Panc1 (cell line): ENCODE measurements at regions not wholly inside any gene's neighbourhood (a gene's known extent, or its start where the extent isn't known, plus 50 kb on each side); places are given as distances from the start of the nearest gene placed in this dataset.

Experiments used
- REST ChIP-seq, 2 experiments: IDR thresholded peaks; 2 replicates each; pipeline ENCODE4 v1.6.1; 2011 to 2012; ENCODE audit warnings: low read depth in 2 of 2, control low read depth in 1 of 2, low read length in 1 of 2, mild to moderate bottlenecking in 1 of 2, moderate library complexity in 1 of 2; ENCODE audit not compliant: insufficient read depth in 1 of 2
- TF ChIP-seq, protein P1 (sequence below): fragments of 450-650 bp; IDR thresholded peaks from 2 replicates; pipeline ENCODE4 v1.5.1; 2017; ENCODE audit warnings: mild to moderate bottlenecking

GRCh38 chr2:120514521-120514920 lies 168.6 kb downstream of the INHBB start:
- TF ChIP-seq, protein P1, sequence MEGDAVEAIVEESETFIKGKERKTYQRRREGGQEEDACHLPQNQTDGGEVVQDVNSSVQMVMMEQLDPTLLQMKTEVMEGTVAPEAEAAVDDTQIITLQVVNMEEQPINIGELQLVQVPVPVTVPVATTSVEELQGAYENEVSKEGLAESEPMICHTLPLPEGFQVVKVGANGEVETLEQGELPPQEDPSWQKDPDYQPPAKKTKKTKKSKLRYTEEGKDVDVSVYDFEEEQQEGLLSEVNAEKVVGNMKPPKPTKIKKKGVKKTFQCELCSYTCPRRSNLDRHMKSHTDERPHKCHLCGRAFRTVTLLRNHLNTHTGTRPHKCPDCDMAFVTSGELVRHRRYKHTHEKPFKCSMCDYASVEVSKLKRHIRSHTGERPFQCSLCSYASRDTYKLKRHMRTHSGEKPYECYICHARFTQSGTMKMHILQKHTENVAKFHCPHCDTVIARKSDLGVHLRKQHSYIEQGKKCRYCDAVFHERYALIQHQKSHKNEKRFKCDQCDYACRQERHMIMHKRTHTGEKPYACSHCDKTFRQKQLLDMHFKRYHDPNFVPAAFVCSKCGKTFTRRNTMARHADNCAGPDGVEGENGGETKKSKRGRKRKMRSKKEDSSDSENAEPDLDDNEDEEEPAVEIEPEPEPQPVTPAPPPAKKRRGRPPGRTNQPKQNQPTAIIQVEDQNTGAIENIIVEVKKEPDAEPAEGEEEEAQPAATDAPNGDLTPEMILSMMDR: no peak
- TF ChIP-seq REST (IDR thresholded peaks at IDR 0.05; ENCODE audit: insufficient read depth in 1 of 2, low read depth in 2 of 2, low read length in 1 of 2): no peak
